AG04449 (cell line): ENCODE measurements at regions not wholly inside any gene's neighbourhood (a gene's known extent, or its start where the extent isn't known, plus 50 kb on each side); places are given as distances from the start of the nearest gene placed in this dataset.

ENCODE experiments used
- CTCF ChIA-PET: fragments of 350-600 bp; formaldehyde crosslinking; extraction: SDS; loops from one replicate; lab custom pipeline; 2021; ENCODE audit warnings: antibody characterized with exemption; lab: Yijun Ruan, JAX
- POLR2A ChIA-PET: fragments of 400-600, 350-600 bp; formaldehyde crosslinking; extraction: SDS; loops from one replicate; lab custom pipeline; 2020; ENCODE audit warnings: antibody characterized with exemption, inconsistent platforms; lab: Yijun Ruan, JAX
- DNase-seq: peaks from one replicate; pipeline ENCODE4 v3.0.0-alpha.2; 2010; ENCODE audit warnings: low read depth, low spot score
- H3K4me3 ChIP-seq: 2 replicates; pipeline ENCODE4 v1.5.1; 2011; ENCODE audit warnings: low read depth, mild to moderate bottlenecking, control low read depth, low read length
- TF ChIP-seq, protein P1 (sequence below): IDR thresholded peaks from one replicate; pipeline ENCODE4 v1.5.1; 2011; ENCODE audit warnings: mild to moderate bottlenecking, moderate library complexity, low read length, control low read depth, inconsistent platforms; ENCODE audit not compliant: insufficient read depth; ENCODE audit errors: missing control alignments

DNA sequence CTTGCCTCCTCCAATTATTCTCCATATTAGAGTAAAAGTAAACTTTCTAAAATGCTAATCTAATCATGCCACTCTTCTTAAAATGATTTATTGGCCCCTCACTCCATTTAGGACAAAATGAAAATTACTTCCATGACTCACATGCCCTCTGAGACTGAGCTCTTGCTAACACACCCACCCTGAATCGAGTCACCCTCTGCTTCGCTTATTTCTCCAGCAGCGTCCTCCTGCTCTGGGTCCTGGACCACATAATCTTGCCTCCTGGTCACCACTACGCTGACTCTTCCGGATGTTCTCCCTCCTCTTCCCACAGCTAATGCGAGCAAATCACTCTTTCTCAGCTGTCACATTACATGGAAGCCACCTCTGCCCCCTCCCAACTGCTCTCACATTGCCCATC is 384.0 kb upstream of the FZD8 start:
- POLR2A ChIA-PET: no interaction called here
- no peak overlapping the region for H3K4me3 ChIP-seq
- no peak for DNase-seq
- TF ChIP-seq, protein P1, sequence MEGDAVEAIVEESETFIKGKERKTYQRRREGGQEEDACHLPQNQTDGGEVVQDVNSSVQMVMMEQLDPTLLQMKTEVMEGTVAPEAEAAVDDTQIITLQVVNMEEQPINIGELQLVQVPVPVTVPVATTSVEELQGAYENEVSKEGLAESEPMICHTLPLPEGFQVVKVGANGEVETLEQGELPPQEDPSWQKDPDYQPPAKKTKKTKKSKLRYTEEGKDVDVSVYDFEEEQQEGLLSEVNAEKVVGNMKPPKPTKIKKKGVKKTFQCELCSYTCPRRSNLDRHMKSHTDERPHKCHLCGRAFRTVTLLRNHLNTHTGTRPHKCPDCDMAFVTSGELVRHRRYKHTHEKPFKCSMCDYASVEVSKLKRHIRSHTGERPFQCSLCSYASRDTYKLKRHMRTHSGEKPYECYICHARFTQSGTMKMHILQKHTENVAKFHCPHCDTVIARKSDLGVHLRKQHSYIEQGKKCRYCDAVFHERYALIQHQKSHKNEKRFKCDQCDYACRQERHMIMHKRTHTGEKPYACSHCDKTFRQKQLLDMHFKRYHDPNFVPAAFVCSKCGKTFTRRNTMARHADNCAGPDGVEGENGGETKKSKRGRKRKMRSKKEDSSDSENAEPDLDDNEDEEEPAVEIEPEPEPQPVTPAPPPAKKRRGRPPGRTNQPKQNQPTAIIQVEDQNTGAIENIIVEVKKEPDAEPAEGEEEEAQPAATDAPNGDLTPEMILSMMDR: no peak
- CTCF ChIA-PET: no interaction called here

DNA sequence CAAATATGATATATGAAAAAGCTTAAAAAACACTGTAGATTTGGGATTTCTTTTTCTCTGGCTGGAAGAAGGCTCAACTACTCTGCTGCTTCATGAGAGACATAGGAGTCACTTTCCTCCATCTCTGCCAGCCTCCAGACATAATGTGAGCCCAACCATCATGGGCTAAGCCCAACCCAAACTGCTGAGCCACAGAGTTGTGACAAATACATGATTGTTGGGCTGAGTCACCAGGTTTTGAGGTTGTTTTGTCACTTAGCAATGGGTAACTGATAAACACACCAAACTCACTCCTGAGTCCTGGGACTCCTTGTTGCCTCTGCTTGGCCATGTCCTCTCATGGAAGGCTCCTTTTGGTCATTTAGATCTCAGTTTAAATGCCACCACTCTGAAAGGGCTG is 381.8 kb upstream of the FZD8 start:
- DNase-seq: peak; percentile 54
- POLR2A ChIA-PET: no interaction called here
- TF ChIP-seq, protein P1: no peak
- CTCF ChIA-PET: no interaction called here
- H3K4me3 ChIP-seq: no peak overlapping the region

DNA sequence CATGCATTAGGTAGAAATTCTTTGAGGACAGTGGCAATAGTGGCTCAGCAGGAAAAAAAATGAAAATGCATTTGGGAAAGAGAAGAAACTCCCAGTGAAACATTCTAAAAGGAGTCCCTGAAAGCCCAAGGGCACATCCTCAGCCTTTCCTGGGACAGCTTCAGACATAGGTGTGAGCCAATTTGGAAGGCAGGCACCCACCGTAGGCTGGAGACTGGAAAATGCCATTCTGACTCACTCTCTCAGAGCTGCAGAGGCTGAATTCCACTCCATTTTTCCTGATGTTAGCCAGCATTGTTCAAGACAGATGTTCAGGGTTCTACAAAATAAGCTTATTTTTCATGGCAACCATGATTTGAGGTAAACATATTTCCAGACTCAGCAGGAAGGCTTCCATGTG is 379.0 kb upstream of the FZD8 start:
- H3K4me3 ChIP-seq: no peak overlapping the region
- no peak for DNase-seq
- TF ChIP-seq, protein P1: no peak
- ChIA-PET CTCF (interaction anchor here (0.9 kb wide), 1 partner anchor 11 kb away, joined by 5 read pairs; no protein-coding TSS in a partner anchor), POLR2A (no interaction called here)

DNA sequence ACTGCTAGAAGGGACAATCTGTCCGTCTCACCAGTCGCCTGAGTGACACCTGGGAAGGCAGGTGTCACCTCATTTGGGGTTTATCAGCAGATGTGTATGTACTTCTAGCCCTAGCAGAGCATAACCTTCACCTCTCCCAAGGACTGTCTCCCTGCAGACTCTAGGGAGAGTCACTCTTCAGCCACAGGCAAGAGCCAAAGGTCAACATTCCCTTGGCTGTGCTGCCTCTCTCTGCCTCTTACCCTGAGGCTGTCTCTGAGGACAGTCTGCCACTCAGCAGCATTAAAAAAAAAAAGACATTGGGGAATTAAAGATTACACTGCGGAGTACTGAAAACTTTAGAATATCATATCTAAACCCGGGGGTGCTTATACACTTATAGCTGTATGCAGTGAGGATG is 377.7 kb upstream of the FZD8 start:
- TF ChIP-seq, protein P1: no peak
- POLR2A ChIA-PET: no interaction called here
- no peak overlapping the region for H3K4me3 ChIP-seq
- CTCF ChIA-PET: no interaction called here
- no peak for DNase-seq

DNA sequence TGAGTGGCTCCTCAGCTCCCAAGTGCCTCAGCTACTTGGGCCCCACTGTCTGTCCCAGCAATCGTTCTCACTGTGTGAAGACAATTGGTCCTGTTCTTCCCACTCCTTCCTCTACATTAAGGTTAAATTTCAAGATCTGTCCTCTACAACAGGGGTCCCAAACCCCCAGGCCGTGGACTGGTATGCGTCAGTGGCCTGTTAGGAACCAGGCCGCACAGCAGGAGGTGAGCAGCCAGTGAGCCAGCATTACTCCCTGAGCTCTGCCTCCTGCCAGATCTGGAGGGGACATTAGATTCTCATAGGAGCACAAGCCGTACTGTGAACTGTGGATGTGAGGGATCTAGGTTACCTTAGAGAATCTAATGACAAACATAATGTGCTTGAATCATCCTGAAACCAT is 376.9 kb upstream of the FZD8 start:
- TF ChIP-seq, protein P1: no peak
- H3K4me3 ChIP-seq: no peak overlapping the region
- CTCF ChIA-PET: no interaction called here
- POLR2A ChIA-PET: no interaction called here
- no peak for DNase-seq

DNA sequence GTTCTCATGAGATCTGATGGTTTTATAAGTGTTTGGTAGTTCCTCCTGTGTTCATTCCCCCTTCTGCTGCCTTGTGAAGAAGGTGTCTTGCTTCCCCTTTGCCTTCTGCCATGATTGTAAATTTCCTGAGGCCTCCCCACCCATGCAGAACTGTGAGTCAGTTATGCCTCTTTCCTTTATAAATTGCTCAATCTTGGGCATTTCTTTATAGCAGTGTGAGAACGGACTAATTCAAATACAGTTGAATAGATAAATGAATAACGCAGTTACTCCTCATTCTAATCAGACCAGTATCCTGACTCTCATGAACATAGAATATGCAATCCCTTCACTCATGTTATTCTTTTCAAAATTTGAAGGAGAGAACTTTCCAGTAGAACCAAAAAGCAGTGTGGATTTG is 375.0 kb upstream of the FZD8 start:
- DNase-seq: no peak
- ChIA-PET CTCF (no interaction called here), POLR2A (no interaction called here)
- TF ChIP-seq, protein P1: no peak
- H3K4me3 ChIP-seq: no peak overlapping the region
